ENCODE measurements at regions not wholly inside any gene's neighbourhood (a gene's known extent, or its start where the extent isn't known, plus 50 kb on each side); places are given as distances from the start of the nearest gene placed in this dataset.

GRCh38 chr2:236718207-236718992, 148.8 kb downstream of the ACKR3 start:
- DNase-seq = no peak

GRCh38 chr2:236719192-236719635, 149.6 kb downstream of the ACKR3 start:
- DNase-seq = no peak

DNA sequence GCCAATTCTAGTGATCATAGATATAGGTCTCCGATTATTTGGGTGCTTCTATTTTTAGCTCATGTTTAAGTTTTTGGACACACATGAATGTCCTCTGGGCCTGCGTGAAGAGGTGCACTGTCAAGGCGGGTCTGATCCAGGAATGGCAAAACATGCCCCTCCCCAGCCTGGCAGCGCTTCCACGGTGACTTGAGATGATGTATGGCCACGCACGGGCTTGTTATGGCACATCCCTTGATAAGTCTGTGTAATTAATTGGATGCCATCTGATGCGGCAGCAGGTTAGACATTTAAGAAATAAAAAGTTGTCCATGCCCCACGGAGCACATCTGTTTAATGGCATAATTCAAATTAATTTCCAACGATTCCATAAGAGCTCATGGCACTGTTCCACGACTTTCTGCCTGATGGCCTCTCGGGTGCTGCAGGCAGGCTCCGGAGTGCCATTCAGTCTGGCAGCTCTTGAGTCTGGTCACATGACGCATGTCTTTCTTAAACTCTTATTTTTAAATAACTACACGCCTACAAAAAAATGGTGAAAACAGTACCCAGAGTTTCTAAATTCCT, 151.4 kb downstream of the ACKR3 start:
- no peak for DNase-seq

GRCh38 chr2:236724200-236724599, 154.6 kb downstream of the ACKR3 start:
- no peak for DNase-seq

DNA sequence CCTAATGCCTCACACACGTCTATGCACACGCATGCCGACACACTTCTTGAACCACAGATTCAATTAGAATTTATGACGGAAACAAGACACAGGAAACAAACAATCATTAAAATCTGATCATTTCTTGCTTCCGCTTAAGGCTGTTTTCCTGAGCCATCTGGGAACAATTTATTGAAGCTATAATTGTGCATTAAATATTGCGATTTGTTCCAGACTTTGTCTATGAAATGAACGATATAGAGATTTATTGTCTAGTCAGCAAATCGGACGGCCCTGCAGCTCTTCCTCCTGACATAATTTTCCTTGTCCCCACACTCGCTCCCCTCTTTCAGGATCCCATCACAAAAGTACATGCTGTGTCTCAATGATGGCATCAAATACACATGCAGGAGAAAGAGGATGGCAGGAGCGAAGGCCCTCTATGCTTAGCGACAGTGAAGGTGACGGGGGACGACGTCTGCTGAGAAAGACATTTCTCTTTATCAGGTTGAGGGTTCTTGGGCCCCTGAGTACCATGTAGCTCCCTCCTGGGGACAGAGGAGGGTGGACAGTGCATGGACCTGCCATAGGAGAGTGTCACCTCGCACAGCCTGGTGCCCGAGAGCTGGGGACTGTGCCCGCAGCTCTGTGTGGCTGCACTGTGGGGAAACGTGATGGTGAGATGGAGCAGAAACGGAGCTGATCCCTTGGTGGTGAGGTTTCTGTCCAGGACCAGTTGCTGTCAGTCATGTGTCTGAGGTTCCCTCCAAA, 157.3 kb downstream of the ACKR3 start:
- no peak for DNase-seq

DNA sequence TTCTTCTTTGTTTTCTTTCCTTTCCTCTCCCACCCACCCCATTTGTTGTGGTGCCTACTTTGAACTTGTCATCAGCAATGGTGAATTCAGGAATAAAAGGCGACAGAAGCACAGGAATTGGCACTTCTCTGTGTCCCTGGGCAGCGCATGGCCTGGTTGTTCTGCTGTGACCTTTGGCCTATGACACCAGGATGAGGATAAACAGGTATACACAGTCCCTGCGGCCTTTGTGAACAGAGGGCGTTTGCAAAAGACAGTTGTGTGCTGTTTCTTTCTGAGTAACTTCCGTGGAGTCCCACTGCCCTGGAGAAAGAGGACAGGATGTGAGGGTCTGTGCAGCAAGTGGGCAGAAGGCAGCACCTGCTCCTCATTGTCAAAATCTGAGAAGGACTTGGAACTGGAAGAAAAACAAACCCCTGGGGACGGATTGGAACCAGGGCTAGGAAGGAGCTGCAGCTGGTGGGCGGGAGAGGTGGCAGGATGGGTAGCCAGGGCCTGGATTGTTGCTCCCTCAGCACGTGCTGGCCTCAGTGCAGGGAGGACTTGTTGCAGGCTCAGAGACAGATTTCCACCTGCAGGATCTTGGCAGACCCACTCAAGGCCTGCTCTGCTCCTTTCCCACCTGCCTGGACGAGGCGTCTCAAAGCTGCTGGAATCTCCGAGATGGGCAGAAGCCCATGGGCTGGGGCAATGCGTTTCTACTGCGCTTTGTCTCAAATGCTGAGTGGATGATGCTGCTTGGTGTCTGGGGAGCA, 159.5 kb downstream of the ACKR3 start:
- DNase-seq = no peak

DNA sequence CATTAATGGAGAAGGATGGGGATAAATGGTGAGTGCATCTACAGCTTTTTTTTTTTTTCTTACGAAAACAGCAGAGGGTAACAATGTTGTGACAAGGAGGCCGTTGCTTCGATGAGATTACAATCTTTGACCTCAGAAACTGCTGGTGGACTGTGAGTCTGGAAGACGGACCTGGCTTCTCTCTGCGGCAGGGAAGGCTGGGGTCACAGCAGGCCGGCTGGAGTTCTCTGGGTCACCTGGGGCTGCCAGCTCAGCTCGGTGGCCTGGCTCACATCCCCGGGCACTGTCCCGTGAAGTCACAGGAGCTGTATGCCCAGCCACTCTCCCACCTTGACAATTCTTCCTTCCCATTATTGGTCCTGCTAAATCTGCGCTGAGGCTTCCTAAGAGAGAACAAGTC, 160.8 kb downstream of the ACKR3 start:
- no peak for DNase-seq

GRCh38 chr2:236731767-236732580, 162.3 kb downstream of the ACKR3 start:
- DNase-seq = peak; percentile 44

- no peak for DNase-seq
These were observed 163.5 kb downstream of the ACKR3 start for GRCh38 chr2:236733156-236733555.

DNA sequence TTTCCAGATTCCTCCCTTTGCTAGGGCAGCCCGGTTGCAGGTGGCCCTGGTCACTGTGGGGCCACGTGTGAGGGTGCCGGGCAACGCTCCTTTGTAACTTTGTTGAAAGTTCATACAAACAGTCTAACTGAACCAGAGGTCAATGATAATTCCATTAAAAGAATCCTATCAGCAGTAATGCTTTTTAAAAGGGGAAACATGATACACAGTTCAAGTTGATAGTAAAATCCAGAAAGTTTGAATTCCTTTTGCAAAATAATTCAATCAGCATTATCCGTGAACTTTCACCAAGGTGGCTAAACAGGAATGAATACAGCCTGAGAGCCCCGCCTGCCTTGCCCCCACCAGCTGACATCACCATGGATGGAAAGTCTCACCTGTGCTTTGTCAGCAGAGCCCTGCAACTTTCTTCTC, 166.2 kb downstream of the ACKR3 start:
- DNase-seq = no peak

- no peak for DNase-seq
These were observed 168.4 kb downstream of the ACKR3 start for GRCh38 chr2:236738030-236738429.

DNA sequence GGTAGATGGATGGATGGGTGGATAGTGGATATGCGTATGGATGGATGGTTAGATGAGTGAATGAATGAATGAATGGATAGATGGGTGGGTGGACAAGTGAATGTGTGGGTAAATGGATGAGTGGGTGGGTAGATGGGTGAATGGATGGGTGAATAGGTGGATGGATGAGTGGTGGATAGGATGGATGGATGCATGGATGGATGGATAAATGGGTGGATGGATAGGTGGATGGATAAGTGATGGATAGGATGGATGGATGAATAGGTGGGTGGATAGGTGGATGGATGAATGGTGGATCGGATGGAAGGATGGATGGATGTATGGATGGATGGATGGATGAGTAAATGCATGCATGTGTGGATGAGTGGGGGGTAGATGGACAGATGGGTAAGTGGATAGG, 169.3 kb downstream of the ACKR3 start:
- no peak for DNase-seq

GRCh38 chr2:236739663-236740062, 170.0 kb downstream of the ACKR3 start:
- no peak for DNase-seq

GRCh38 chr2:236740506-236740905, 170.9 kb downstream of the ACKR3 start:
- DNase-seq = no peak

DNA sequence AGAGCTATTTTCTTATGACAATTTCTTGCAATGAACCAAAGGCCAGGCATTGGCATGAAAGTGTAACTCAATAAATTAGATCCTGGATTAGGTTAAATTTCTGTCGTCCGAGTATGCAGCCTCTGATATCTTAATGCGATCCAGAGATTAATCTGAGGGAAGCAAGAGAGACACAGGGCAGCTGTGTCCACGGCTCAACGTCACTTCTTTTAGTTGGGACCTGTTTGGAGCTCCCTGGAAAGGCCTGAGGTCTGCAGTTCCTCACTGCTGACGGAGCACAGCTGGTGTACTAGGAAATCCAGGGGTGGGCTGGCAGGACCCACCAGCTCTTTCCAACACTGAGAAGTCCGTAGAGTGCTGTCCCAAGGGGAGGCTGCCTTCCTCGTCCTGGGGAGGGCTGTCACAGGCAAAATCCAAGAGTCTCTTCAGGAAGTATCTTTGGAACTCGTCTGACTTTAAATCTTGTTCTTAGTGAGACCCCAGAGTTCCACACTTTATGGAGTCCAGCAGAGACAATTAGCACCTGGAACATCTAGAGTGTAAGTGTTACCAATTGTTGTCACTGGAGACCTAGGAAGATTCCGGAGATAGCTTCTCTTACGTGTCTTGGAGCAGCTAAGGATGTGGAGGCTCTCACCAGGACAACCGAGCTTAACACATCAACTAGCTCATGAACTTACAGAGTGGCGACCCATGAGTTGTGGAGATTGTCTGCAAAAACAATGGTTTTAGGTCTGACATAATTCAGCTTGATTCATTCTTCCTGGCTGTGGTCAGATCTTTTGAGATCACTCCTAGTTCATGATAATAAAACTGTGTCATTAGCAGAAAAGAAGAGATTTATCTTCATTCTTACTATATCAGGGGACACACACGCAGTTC, 173.7 kb downstream of the ACKR3 start:
- DNase-seq = no peak

DNA sequence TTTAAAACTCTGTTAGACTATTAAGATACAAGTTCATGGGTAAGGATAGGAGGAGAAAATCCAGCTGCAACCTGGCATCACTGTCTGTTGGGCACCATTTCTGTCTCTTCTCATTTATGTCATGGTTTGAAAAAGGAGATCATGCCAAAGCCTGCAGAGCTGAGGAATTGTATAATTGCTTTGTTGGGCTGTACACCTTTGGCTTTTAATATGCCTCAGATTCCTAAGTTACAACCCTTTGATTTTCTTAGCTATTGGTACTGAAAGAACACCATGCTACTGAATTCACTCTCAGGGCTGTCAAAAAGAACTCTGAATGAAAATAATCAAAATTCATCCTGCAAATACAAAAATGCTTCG, 174.3 kb downstream of the ACKR3 start:
- no peak for DNase-seq

GRCh38 chr2:236744281-236744705, 174.7 kb downstream of the ACKR3 start:
- DNase-seq = no peak

DNA sequence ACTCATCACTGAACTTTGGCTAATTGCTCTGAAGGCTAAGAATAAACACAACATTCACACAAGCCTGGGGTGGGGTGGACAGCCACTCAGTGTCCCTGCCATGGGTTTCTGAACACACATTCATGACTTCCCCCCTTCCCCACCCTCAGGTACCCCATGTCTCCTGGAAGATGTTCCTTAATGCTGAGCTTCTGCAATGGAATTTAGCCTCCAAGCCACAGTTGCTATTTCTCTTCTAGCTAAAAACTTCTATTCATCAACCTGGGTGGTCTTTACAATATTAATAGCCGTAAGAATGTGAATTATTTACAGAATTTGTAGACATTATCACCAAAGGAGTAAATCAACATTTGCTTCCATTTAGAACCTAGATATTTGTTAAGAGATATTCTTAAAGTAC, 175.1 kb downstream of the ACKR3 start:
- DNase-seq = no peak

DNA sequence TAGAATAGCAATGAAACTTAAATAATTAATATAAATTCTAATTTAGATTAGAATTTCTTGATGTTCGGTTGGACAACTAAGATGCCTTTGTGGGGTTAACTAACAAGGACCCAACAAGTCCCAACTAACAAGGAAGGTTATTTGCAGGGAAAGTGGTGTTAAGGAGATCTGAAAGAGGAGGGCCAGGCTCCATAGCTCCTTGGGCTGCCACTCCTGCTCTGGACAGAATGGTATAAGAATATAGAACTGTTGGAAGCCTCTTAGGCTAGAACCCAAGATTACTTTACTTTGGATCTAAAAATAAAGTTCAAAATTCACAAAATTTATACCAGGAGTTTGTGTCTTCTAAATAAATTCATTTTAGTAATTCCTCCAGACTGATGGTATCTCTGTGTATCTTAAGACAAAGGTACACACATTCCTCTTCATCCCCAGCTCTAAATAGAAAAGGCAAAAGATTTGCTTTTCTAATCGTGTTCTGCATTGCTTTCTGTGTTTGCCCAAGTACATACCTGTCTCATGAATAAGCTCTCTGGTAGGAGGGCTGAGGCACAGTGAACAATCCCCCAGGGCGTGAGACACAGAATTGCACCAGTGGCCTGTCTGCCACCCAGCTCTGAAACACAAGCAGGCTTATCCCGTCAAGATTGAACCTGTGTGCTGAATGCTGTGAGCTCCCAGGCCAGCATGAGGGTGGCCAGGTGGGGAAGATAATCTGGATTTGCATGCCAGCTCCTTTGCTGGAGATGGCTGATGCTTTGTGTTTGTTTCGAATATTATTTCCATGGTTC, 176.0 kb downstream of the ACKR3 start:
- no peak for DNase-seq

DNA sequence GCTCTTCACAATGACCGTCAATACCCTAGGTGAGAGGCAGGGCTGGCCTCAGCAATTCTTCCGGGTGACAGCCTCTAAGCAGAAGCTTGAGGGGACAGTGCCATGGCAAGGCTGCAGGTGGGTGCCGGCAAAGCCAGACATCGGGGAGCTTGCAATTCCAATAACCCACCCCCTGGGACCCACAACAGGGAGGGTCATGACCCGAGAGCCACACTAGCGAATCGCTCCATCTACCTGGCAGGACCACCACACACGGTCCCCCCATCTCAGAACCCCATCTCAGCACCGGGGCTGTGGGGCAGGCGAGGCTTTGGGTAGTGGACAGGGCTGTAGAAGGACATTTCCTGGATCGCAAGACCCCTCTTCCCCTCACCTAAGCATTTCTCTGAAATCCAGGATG, 177.2 kb downstream of the ACKR3 start:
- no peak for DNase-seq
